GM23338 (cell line): ENCODE measurements at regions not wholly inside any gene's neighbourhood (a gene's known extent, or its start where the extent isn't known, plus 50 kb on each side); places are given as distances from the start of the nearest gene placed in this dataset.

Experiments used
- ATAC-seq: fragments of 200-7000 bp; cut with Tn5 transposase; 3 replicates; pipeline ENCODE4 v1.9.1; 2020
- DNase-seq: peaks from one replicate; pipeline ENCODE4 v3.0.0-alpha.2; 2015; ENCODE audit warnings: low spot score
- H2AFZ ChIP-seq: fragments of 200-600 bp; sonication (generic); 2 replicates; pipeline ENCODE4 v1.8.0; 2016; ENCODE audit warnings: antibody characterized with exemption, mild to moderate bottlenecking, moderate library complexity
- H3F3A ChIP-seq: fragments of 200-600 bp; sonication (generic); replicated peaks from 2 replicates; pipeline ENCODE4 v1.8.0; 2017; ENCODE audit warnings: antibody characterized with exemption, mixed run types, low read depth
- H3K27ac ChIP-seq: fragments of 200-600 bp; sonication (generic); 2 replicates; pipeline ENCODE4 v1.6.1; 2016; ENCODE audit warnings: low read depth
- H3K27me3 ChIP-seq: fragments of 200-600 bp; sonication (generic); 2 replicates; pipeline ENCODE4 v1.8.0; 2016; ENCODE audit warnings: mild to moderate bottlenecking, mixed run types, moderate library complexity; ENCODE audit not compliant: insufficient read depth
- H3K36me3 ChIP-seq: fragments of 200-600 bp; sonication (generic); 2 replicates; pipeline ENCODE4 v1.8.0; 2016; ENCODE audit warnings: mild to moderate bottlenecking; ENCODE audit not compliant: insufficient read depth
- H3K4me1 ChIP-seq: fragments of 200-600 bp; sonication (generic); 2 replicates; pipeline ENCODE4 v1.8.0; 2016; ENCODE audit warnings: mild to moderate bottlenecking, moderate library complexity; ENCODE audit not compliant: insufficient read depth
- H3K4me2 ChIP-seq: fragments of 200-600 bp; sonication (generic); 2 replicates; pipeline ENCODE4 v1.7.1; 2017; ENCODE audit warnings: mixed run types
- H3K4me3 ChIP-seq: fragments of 200-600 bp; sonication (generic); 2 replicates; pipeline ENCODE4 v1.6.1; 2016; ENCODE audit warnings: mixed run types
- H3K79me2 ChIP-seq: fragments of 200-600 bp; sonication (generic); replicated peaks from 2 replicates; pipeline ENCODE4 v1.8.0; 2017; ENCODE audit warnings: mild to moderate bottlenecking; ENCODE audit not compliant: insufficient read depth
- H3K9me2 ChIP-seq: fragments of 200-600 bp; sonication (generic); 2 replicates; pipeline ENCODE4 v1.8.0; 2017; ENCODE audit not compliant: insufficient read depth
- H4K20me1 ChIP-seq: fragments of 200-600 bp; sonication (generic); replicated peaks from 2 replicates; pipeline ENCODE4 v1.8.0; 2017; ENCODE audit warnings: mild to moderate bottlenecking; ENCODE audit not compliant: insufficient read depth
- H3K27ac Mint-ChIP-seq: 2 replicates; pipeline ENCODE4 v1.8.0; 2020; ENCODE audit warnings: inconsistent platforms, mild to moderate bottlenecking, moderate library complexity, mixed read lengths
- H3K27me3 Mint-ChIP-seq: 3 replicates; pipeline ENCODE4 v1.8.0; 2022; ENCODE audit warnings: low read depth, mild to moderate bottlenecking, moderate library complexity, mixed read lengths, inconsistent platforms; ENCODE audit not compliant: insufficient read depth, poor library complexity
- H3K36me3 Mint-ChIP-seq: 3 replicates; pipeline ENCODE4 v1.8.0; 2021; ENCODE audit warnings: low read depth, mild to moderate bottlenecking, inconsistent platforms, moderate library complexity, mixed read lengths
- H3K4me1 Mint-ChIP-seq: 3 replicates; pipeline ENCODE4 v1.8.0; 2020; ENCODE audit warnings: mild to moderate bottlenecking, inconsistent platforms, mixed read lengths
- H3K4me3 Mint-ChIP-seq: 3 replicates; pipeline ENCODE4 v1.8.0; 2021; ENCODE audit warnings: moderate library complexity, mild to moderate bottlenecking, inconsistent platforms, mixed read lengths
- H3K9me3 Mint-ChIP-seq: 3 replicates; pipeline ENCODE4 v1.8.0; 2020; ENCODE audit warnings: moderate library complexity, mild to moderate bottlenecking, inconsistent platforms, mixed read lengths
- CREB1 ChIP-seq: fragments of 250-450 bp; sonication (Bioruptor Pico); IDR thresholded peaks from 2 replicates; pipeline ENCODE4 v1.5.0; 2020; ENCODE audit warnings: low read depth, mild to moderate bottlenecking, moderate library complexity
- EZH2 ChIP-seq: fragments of 200-600 bp; sonication (generic); IDR thresholded peaks from one replicate; pipeline ENCODE4 v1.8.0; 2017; ENCODE audit warnings: antibody characterized with exemption, mild to moderate bottlenecking, low read depth; ENCODE audit not compliant: unreplicated experiment
- EZH2phosphoT487 ChIP-seq: fragments of 200-600 bp; sonication (generic); IDR thresholded peaks from one replicate; pipeline ENCODE4 v1.8.1; 2018; ENCODE audit warnings: antibody characterized with exemption; ENCODE audit not compliant: unreplicated experiment
- JUNB ChIP-seq: IDR thresholded peaks from one replicate; pipeline ENCODE4 v1.6.1; 2016; ENCODE audit warnings: antibody characterized with exemption; ENCODE audit not compliant: unreplicated experiment
- NANOG ChIP-seq: IDR thresholded peaks from 2 replicates; pipeline ENCODE4 v1.6.1; 2016; ENCODE audit warnings: antibody characterized with exemption, borderline replicate concordance
- POLR2AphosphoS5 ChIP-seq: IDR thresholded peaks from 2 replicates; pipeline ENCODE4 v1.6.1; 2016; ENCODE audit warnings: antibody characterized with exemption, low read depth
- REST ChIP-seq: IDR thresholded peaks from one replicate; pipeline ENCODE4 v1.6.1; 2018; ENCODE audit warnings: antibody characterized with exemption; ENCODE audit not compliant: unreplicated experiment
- STAT1 ChIP-seq: IDR thresholded peaks from one replicate; pipeline ENCODE4 v1.6.1; 2016; ENCODE audit warnings: antibody characterized with exemption; ENCODE audit not compliant: unreplicated experiment
- ZNF114 ChIP-seq: fragments of 250-450 bp; sonication (Bioruptor Pico); IDR thresholded peaks from 2 replicates; pipeline ENCODE4 v1.5.0; 2020; ENCODE audit warnings: mild to moderate bottlenecking, moderate library complexity
- ZNF331 ChIP-seq: fragments of 250-450 bp; sonication (Bioruptor Pico); IDR thresholded peaks from 2 replicates; pipeline ENCODE4 v1.5.0; 2020; ENCODE audit warnings: low read depth, mild to moderate bottlenecking, moderate library complexity
- TF ChIP-seq, protein P1 (sequence below), 2 experiments: fragments of 200-600 bp in 1 of 2; sonication (generic) in 1 of 2; conservative IDR thresholded peaks; 2 replicates each; pipeline versions ENCODE4 v1.5.1 to v1.6.1; 2016 to 2017; ENCODE audit warnings: antibody characterized with exemption in 2 of 2, low read depth in 2 of 2, mild to moderate bottlenecking in 2 of 2, moderate library complexity in 1 of 2
- TF ChIP-seq, protein P2 (sequence below): IDR thresholded peaks from 2 replicates; pipeline ENCODE4 v1.6.1; 2016; ENCODE audit warnings: antibody characterized with exemption
- TF ChIP-seq, protein P3 (sequence below): fragments of 250-450 bp; sonication (Bioruptor Pico); IDR thresholded peaks from 2 replicates; pipeline ENCODE4 v1.5.0; 2020; ENCODE audit warnings: mild to moderate bottlenecking, moderate library complexity

DNA sequence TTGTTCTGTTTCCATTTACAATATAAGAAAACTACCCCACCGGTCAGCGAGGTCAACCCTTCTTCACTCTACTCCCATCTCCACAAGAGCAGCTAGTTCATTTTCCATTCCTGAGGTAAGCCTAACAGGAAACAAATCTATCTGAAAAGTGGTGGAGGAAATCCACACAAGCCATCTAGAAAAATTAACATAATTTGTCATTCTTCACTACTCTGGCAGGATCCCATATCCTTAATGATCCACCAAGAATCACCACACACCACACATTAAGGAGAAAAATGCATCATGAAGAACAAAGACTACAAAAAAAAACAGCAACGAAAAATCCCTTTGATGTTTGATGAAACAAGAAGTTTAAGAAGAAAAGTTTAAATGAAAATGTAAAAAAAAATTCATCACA, 1771.0 kb downstream of the EFNA5 start:
- H3K4me1 ChIP-seq = peaks cover 9% of the 10 kb centered on the region; the same call in 1 of the 2 replicates
- Mint-ChIP-seq H3K27me3 (no peaks in the 10 kb centered on the region), H3K4me1 (peaks cover 10% of the 10 kb centered on the region; the same call in 2 of the 3 replicates), H3K27ac (no peak overlapping the region), H3K36me3 (no peaks in the 10 kb centered on the region), H3K9me3 (no peaks in the 10 kb centered on the region), H3K4me3 (no peak overlapping the region)
- H3K27me3 ChIP-seq = no peaks in the 10 kb centered on the region
- H4K20me1 ChIP-seq = no peaks in the 10 kb centered on the region
- H3F3A ChIP-seq = no peaks in the 10 kb centered on the region
- H2AFZ ChIP-seq = no peak overlapping the region
- H3K9me2 ChIP-seq = no peaks in the 10 kb centered on the region
- no peak overlapping the region for H3K27ac ChIP-seq
- ATAC-seq (no peak), DNase-seq (no peak)
- H3K79me2 ChIP-seq = no peaks in the 10 kb centered on the region
- H3K4me3 ChIP-seq = no peak overlapping the region
- TF ChIP-seq EZH2phosphoT487 = no peak
- TF ChIP-seq STAT1 = no peak
- TF ChIP-seq, protein P1, sequence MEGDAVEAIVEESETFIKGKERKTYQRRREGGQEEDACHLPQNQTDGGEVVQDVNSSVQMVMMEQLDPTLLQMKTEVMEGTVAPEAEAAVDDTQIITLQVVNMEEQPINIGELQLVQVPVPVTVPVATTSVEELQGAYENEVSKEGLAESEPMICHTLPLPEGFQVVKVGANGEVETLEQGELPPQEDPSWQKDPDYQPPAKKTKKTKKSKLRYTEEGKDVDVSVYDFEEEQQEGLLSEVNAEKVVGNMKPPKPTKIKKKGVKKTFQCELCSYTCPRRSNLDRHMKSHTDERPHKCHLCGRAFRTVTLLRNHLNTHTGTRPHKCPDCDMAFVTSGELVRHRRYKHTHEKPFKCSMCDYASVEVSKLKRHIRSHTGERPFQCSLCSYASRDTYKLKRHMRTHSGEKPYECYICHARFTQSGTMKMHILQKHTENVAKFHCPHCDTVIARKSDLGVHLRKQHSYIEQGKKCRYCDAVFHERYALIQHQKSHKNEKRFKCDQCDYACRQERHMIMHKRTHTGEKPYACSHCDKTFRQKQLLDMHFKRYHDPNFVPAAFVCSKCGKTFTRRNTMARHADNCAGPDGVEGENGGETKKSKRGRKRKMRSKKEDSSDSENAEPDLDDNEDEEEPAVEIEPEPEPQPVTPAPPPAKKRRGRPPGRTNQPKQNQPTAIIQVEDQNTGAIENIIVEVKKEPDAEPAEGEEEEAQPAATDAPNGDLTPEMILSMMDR (conservative IDR thresholded peaks at IDR 0.05; ENCODE audit: low read depth in 2 of 2) = no peak
- no peak for TF ChIP-seq EZH2
- TF ChIP-seq, protein P2, sequence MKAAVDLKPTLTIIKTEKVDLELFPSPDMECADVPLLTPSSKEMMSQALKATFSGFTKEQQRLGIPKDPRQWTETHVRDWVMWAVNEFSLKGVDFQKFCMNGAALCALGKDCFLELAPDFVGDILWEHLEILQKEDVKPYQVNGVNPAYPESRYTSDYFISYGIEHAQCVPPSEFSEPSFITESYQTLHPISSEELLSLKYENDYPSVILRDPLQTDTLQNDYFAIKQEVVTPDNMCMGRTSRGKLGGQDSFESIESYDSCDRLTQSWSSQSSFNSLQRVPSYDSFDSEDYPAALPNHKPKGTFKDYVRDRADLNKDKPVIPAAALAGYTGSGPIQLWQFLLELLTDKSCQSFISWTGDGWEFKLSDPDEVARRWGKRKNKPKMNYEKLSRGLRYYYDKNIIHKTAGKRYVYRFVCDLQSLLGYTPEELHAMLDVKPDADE = no peak
- TF ChIP-seq CREB1 = no peak
- no peak for TF ChIP-seq ZNF114
- TF ChIP-seq JUNB = no peak
- TF ChIP-seq, protein P3, sequence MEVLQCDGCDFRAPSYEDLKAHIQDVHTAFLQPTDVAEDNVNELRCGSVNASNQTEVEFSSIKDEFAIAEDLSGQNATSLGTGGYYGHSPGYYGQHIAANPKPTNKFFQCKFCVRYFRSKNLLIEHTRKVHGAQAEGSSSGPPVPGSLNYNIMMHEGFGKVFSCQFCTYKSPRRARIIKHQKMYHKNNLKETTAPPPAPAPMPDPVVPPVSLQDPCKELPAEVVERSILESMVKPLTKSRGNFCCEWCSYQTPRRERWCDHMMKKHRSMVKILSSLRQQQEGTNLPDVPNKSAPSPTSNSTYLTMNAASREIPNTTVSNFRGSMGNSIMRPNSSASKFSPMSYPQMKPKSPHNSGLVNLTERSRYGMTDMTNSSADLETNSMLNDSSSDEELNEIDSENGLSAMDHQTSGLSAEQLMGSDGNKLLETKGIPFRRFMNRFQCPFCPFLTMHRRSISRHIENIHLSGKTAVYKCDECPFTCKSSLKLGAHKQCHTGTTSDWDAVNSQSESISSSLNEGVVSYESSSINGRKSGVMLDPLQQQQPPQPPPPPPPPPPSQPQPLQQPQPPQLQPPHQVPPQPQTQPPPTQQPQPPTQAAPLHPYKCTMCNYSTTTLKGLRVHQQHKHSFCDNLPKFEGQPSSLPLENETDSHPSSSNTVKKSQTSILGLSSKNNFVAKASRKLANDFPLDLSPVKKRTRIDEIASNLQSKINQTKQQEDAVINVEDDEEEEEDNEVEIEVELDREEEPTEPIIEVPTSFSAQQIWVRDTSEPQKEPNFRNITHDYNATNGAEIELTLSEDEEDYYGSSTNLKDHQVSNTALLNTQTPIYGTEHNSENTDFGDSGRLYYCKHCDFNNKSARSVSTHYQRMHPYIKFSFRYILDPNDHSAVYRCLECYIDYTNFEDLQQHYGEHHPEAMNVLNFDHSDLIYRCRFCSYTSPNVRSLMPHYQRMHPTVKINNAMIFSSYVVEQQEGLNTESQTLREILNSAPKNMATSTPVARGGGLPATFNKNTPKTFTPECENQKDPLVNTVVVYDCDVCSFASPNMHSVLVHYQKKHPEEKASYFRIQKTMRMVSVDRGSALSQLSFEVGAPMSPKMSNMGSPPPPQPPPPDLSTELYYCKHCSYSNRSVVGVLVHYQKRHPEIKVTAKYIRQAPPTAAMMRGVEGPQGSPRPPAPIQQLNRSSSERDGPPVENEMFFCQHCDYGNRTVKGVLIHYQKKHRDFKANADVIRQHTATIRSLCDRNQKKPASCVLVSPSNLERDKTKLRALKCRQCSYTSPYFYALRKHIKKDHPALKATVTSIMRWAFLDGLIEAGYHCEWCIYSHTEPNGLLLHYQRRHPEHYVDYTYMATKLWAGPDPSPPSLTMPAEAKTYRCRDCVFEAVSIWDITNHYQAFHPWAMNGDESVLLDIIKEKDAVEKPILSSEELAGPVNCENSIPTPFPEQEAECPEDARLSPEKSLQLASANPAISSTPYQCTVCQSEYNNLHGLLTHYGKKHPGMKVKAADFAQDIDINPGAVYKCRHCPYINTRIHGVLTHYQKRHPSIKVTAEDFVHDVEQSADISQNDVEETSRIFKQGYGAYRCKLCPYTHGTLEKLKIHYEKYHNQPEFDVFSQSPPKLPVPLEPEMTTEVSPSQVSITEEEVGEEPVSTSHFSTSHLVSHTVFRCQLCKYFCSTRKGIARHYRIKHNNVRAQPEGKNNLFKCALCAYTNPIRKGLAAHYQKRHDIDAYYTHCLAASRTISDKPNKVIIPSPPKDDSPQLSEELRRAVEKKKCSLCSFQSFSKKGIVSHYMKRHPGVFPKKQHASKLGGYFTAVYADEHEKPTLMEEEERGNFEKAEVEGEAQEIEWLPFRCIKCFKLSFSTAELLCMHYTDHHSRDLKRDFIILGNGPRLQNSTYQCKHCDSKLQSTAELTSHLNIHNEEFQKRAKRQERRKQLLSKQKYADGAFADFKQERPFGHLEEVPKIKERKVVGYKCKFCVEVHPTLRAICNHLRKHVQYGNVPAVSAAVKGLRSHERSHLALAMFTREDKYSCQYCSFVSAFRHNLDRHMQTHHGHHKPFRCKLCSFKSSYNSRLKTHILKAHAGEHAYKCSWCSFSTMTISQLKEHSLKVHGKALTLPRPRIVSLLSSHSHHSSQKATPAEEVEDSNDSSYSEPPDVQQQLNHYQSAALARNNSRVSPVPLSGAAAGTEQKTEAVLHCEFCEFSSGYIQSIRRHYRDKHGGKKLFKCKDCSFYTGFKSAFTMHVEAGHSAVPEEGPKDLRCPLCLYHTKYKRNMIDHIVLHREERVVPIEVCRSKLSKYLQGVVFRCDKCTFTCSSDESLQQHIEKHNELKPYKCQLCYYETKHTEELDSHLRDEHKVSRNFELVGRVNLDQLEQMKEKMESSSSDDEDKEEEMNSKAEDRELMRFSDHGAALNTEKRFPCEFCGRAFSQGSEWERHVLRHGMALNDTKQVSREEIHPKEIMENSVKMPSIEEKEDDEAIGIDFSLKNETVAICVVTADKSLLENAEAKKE (CRISPR knock-in tag) = no peak
- no peak for TF ChIP-seq REST
- no peak for TF ChIP-seq NANOG
- no peak for TF ChIP-seq ZNF331
- no peak for TF ChIP-seq POLR2AphosphoS5
- H3K36me3 ChIP-seq = no peaks in the 10 kb centered on the region
- no peak overlapping the region for H3K4me2 ChIP-seq
